K562 (cell line): ENCODE measurements at regions not wholly inside any gene's neighbourhood (a gene's known extent, or its start where the extent isn't known, plus 50 kb on each side); places are given as distances from the start of the nearest gene placed in this dataset.

ENCODE experiments used
- ATAC-seq: fragments of 200-7000 bp; cut with Tn5 transposase; 3 replicates; pipeline ENCODE4 v1.9.1; 2020; ENCODE audit warnings: moderate library complexity
- BruUV-seq: library from RNA; stranded (reverse); fragments of 400-500 nt; replicated peaks from 2 replicates; lab custom pipeline; 2021; lab: Mats Ljungman, UMichigan
- CTCF ChIA-PET: fragments of 300-600 bp; formaldehyde crosslinking; extraction: SDS; loops from one replicate; lab custom pipeline; 2021; ENCODE audit warnings: low intra/inter-chr PET ratio; lab: Yijun Ruan, JAX
- POLR2A ChIA-PET: fragments of 300-600, 350-650 bp; sonication (Branson Sonifier 250); formaldehyde crosslinking; extraction: SDS; loops from one replicate; lab custom pipeline; 2021; ENCODE audit warnings: antibody characterized with exemption, inconsistent platforms; lab: Yijun Ruan, JAX
- DNase-seq, 4 experiments: peaks; one replicate each; pipeline versions ENCODE4 v3.0.0 to v3.0.0-alpha.2; 2011 to 2018; ENCODE audit warnings: low spot score in 3 of 4, mixed read lengths in 3 of 4; ENCODE audit errors: extremely low read depth in 1 of 4
- FAIRE-seq: peaks from 2 replicates; lab custom pipeline; 2011; peaks lifted over from hg19 to GRCh38; lab: Jason Lieb, UNC
- H2AFZ ChIP-seq: 2 replicates; pipeline ENCODE4 v1.6.0; 2011; ENCODE audit warnings: low read depth, low read length, control low read depth, inconsistent platforms
- H3K27ac ChIP-seq: fragments of 200-600 bp; 3 replicates; pipeline ENCODE4 v1.8.0; 2011; ENCODE audit warnings: low read depth, mild to moderate bottlenecking, control low read depth, inconsistent platforms, low read length, moderate library complexity, mixed read lengths; ENCODE audit errors: extremely low read depth
- H3K27me3 ChIP-seq, 2 experiments: fragments of 300-600 bp in 1 of 2; 2 replicates in 1 of 2; 3 replicates in 1 of 2; pipeline versions ENCODE4 v1.6.0 to v1.8.0; 2011; ENCODE audit warnings: inconsistent platforms in 2 of 2, low read length in 2 of 2, mild to moderate bottlenecking in 1 of 2, mixed read lengths in 1 of 2, moderate library complexity in 1 of 2; ENCODE audit not compliant: control insufficient read depth in 2 of 2, insufficient read depth in 2 of 2
- H3K36me3 ChIP-seq: fragments of 300-600 bp; 3 replicates; pipeline ENCODE4 v1.8.0; 2011; ENCODE audit warnings: mild to moderate bottlenecking, low read length, inconsistent platforms; ENCODE audit not compliant: control insufficient read depth, insufficient read depth
- H3K4me1 ChIP-seq, 2 experiments: fragments of 200-600 bp in 1 of 2; replicated peaks in 1 of 2; 2 replicates in 1 of 2; 3 replicates in 1 of 2; pipeline versions ENCODE4 v1.5.1 to v1.8.0; 2011; ENCODE audit warnings: inconsistent platforms in 2 of 2, low read length in 2 of 2, mild to moderate bottlenecking in 1 of 2, mixed read lengths in 1 of 2, moderate library complexity in 1 of 2; ENCODE audit not compliant: control insufficient read depth in 2 of 2, insufficient read depth in 2 of 2
- H3K4me2 ChIP-seq: 2 replicates; pipeline ENCODE4 v1.6.1; 2011; ENCODE audit warnings: low read length, control low read depth, inconsistent platforms, mixed read lengths; ENCODE audit not compliant: insufficient read depth
- H3K4me3 ChIP-seq: fragments of 200-600 bp; sonication (generic), shearing (Covaris generic); 2 replicates; pipeline ENCODE4 v1.5.1; 2016; ENCODE audit warnings: control low read depth, inconsistent platforms
- H3K79me2 ChIP-seq: fragments of 200-600 bp; 3 replicates; pipeline ENCODE4 v1.8.0; 2011; ENCODE audit warnings: low read length, inconsistent platforms; ENCODE audit not compliant: control insufficient read depth, insufficient read depth
- H3K9ac ChIP-seq, 2 experiments: 2 replicates each; pipeline versions ENCODE4 v1.6.0 to v1.6.1; 2011; ENCODE audit warnings: low read depth in 2 of 2, low read length in 2 of 2, control low read depth in 1 of 2, inconsistent platforms in 1 of 2, mild to moderate bottlenecking in 1 of 2, mixed read lengths in 1 of 2; ENCODE audit not compliant: insufficient read depth in 1 of 2
- H3K9me1 ChIP-seq: one replicate; pipeline ENCODE4 v1.6.0; 2011; ENCODE audit warnings: inconsistent platforms, mild to moderate bottlenecking, low read length, moderate library complexity; ENCODE audit not compliant: control insufficient read depth, insufficient read depth
- H3K9me3 ChIP-seq: replicated peaks from 2 replicates; pipeline ENCODE4 v1.5.1; 2011; ENCODE audit warnings: low read depth, low read length, inconsistent platforms; ENCODE audit not compliant: control insufficient read depth, insufficient read depth
- H4K20me1 ChIP-seq: replicated peaks from 2 replicates; pipeline ENCODE4 v1.6.1; 2011; ENCODE audit warnings: low read length, inconsistent platforms, mixed read lengths; ENCODE audit not compliant: control insufficient read depth, insufficient read depth
- BCL6 ChIP-seq: fragments of 250-450 bp; sonication (Bioruptor Pico); IDR thresholded peaks from 2 replicates; pipeline ENCODE4 v1.4.0; 2020
- CSDE1 ChIP-seq, 2 experiments: fragments of 450-650 bp; IDR thresholded peaks; 2 replicates each; pipeline ENCODE4 v1.6.1; 2016; ENCODE audit warnings: mild to moderate bottlenecking in 1 of 2
- KLF13 ChIP-seq: fragments of 450-650 bp; IDR thresholded peaks from 2 replicates; pipeline ENCODE4 v1.6.1; 2016; ENCODE audit warnings: missing genetic modification characterization, low read depth, mild to moderate bottlenecking, missing compliant biosample characterization, moderate library complexity, borderline replicate concordance
- MED1 ChIP-seq: sonication (generic); formaldehyde crosslinking; IDR thresholded peaks from 2 replicates; pipeline ENCODE4 v1.8.1; 2023; ENCODE audit warnings: missing genetic modification reagents, borderline replicate concordance
- NFIC ChIP-seq: fragments of 450-650 bp; IDR thresholded peaks from 2 replicates; pipeline ENCODE4 v1.6.1; 2017; ENCODE audit warnings: mild to moderate bottlenecking, inconsistent platforms
- WGBS: fragments of 100-300 bp; shearing (Covaris generic); methylation state at CpG from one replicate; pipeline ENCODE4 v1.1.6; 2016; ENCODE audit warnings: low coverage, mixed read lengths; ENCODE audit not compliant: insufficient coverage; ENCODE audit errors: missing lambda C conversion rate; 5-methylcytosine and 5-hydroxymethylcytosine counted together
- in situ Hi-C: fragments of 300-500 bp; cut with MboI; formaldehyde crosslinking; loops from 4 replicates; pipeline ENCODE4 v1.15.0; 2018; ENCODE audit warnings: inconsistent platforms, mixed read lengths
- intact Hi-C: fragments of 100-400 bp; cut with micrococcal nuclease; formaldehyde crosslinking; loops from 2 replicates; pipeline ENCODE4 v1.14.2; 2022
- TF ChIP-seq, protein P1 (sequence below): fragments of 250-450 bp; sonication (Bioruptor Pico); IDR thresholded peaks from 2 replicates; pipeline ENCODE4 v1.4.0; 2020; ENCODE audit warnings: mild to moderate bottlenecking

DNA sequence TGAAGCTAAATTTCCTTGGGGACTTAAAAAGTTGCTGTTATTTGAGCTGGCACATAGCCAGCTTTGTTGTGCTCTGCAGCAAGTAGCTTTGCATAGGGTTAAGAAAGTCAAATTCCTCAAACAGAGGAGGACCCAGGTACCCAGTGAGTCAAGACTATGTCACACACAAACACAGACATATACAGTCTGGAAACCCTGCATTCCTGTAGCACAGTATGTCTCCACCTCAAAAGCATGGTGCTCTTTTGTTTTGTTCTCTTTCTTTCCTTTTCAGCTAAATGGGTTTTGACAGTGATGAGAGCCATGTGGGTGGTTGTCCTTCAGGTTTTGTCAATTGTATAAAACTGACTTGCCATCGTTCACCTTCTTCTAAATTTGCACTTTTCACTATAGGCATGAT lies 179.6 kb upstream of the DIO2 start:
- Histone ChIP-seq H3K9me1 (no peaks in the 10 kb centered on the region), H3K9me3 (no peaks in the 10 kb centered on the region), H3K4me2 (no peak overlapping the region), H3K79me2 (no peaks in the 10 kb centered on the region), H3K27ac (no peak overlapping the region), H3K4me3 (no peak overlapping the region), H2AFZ (no peak overlapping the region), H3K4me1 (no peaks in the 10 kb centered on the region), H3K27me3 (no peaks in the 10 kb centered on the region), H3K9ac (no peak overlapping the region), H4K20me1 (no peaks in the 10 kb centered on the region), H3K36me3 (no peaks in the 10 kb centered on the region)
- DNase-seq (no peak), FAIRE-seq (no peak), ATAC-seq (no peak)
- intact Hi-C loops = no loop called here
- CTCF ChIA-PET = no interaction called here
- in situ Hi-C loops = no loop called here
- POLR2A ChIA-PET = no interaction called here
- TF ChIP-seq, protein P1, sequence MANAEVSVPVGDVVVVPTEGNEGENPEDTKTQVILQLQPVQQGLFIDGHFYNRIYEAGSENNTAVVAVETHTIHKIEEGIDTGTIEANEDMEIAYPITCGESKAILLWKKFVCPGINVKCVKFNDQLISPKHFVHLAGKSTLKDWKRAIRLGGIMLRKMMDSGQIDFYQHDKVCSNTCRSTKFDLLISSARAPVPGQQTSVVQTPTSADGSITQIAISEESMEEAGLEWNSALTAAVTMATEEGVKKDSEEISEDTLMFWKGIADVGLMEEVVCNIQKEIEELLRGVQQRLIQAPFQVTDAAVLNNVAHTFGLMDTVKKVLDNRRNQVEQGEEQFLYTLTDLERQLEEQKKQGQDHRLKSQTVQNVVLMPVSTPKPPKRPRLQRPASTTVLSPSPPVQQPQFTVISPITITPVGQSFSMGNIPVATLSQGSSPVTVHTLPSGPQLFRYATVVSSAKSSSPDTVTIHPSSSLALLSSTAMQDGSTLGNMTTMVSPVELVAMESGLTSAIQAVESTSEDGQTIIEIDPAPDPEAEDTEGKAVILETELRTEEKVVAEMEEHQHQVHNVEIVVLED (CRISPR knock-in tag) = no peak
- TF ChIP-seq NFIC = 0 out of 2 replicates have a peak, but pooled peaks have one; percentile 29
- no peak for TF ChIP-seq BCL6
- no peak for TF ChIP-seq KLF13
- TF ChIP-seq MED1 (CRISPR knock-in tag) = no peak
- TF ChIP-seq CSDE1 (IDR thresholded peaks at IDR 0.05) = no peak
- BruUV-seq = no TSS peak
- WGBS = 0% methylated on average over 1 of the region's 1 CpG
